ENCODE measurements at regions not wholly inside any gene's neighbourhood (a gene's known extent, or its start where the extent isn't known, plus 50 kb on each side); places are given as distances from the start of the nearest gene placed in this dataset.

DNA sequence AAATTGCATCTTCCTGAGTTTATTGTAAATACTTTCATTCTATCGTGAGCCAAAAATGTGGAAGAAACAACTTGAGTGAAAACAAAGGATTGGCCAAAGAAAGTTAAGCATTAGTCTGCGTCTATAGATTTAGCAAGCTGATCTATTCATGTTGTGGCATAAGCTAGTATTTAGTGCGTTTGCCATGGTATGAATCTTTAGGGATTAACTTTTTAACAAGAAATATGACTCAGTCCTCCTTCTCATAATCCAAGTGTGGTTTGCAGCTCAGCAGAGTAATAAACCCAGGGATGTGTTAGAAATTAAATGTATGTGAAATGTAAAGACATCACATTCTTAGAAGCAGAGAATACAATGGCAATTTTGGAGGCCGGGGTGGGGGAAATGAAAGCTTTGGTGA lies 1110.9 kb downstream of the NLGN4X start:
- no peak for DNase-seq (ENCODE audit: low spot score)
- Mint-ChIP-seq H3K27ac (ENCODE audit: unreplicated experiment) (no peak overlapping the region), H3K36me3 (ENCODE audit: low read depth) (no peaks in the 10 kb centered on the region), H3K4me3 (ENCODE audit: unreplicated experiment) (no peak overlapping the region), H3K4me1 (ENCODE audit: low read depth) (no peaks in the 10 kb centered on the region), H3K9me3 (ENCODE audit: low read depth) (no peaks in the 10 kb centered on the region), H3K27me3 (ENCODE audit: low read depth) (no peaks in the 10 kb centered on the region)
- TF ChIP-seq, protein P1, sequence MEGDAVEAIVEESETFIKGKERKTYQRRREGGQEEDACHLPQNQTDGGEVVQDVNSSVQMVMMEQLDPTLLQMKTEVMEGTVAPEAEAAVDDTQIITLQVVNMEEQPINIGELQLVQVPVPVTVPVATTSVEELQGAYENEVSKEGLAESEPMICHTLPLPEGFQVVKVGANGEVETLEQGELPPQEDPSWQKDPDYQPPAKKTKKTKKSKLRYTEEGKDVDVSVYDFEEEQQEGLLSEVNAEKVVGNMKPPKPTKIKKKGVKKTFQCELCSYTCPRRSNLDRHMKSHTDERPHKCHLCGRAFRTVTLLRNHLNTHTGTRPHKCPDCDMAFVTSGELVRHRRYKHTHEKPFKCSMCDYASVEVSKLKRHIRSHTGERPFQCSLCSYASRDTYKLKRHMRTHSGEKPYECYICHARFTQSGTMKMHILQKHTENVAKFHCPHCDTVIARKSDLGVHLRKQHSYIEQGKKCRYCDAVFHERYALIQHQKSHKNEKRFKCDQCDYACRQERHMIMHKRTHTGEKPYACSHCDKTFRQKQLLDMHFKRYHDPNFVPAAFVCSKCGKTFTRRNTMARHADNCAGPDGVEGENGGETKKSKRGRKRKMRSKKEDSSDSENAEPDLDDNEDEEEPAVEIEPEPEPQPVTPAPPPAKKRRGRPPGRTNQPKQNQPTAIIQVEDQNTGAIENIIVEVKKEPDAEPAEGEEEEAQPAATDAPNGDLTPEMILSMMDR (IDR thresholded peaks at IDR 0.05): no peak

DNA sequence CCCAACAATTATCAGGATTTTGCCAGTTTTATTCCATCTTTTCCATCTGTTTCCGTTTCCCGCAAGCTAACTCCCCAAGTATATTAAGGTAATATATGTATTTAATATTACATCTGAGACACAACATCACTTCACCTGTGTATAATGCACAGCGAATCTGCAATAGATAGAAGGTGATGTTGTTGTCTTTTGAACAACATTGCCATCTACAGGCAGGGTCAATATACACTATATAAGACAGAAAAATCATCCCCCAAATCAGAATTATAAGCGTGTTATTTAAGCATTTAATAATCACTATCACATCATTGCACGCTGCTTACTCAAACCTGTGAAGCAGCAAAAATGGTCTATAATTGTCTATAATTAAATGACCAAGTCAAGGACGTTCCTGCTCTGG lies 1115.5 kb downstream of the NLGN4X start:
- TF ChIP-seq, protein P1 (IDR thresholded peaks at IDR 0.05): peak; percentile 70
- Mint-ChIP-seq H3K36me3 (ENCODE audit: low read depth) (no peaks in the 10 kb centered on the region), H3K27ac (ENCODE audit: unreplicated experiment) (no peak overlapping the region), H3K27me3 (ENCODE audit: low read depth) (no peaks in the 10 kb centered on the region), H3K9me3 (ENCODE audit: low read depth) (peaks cover 4% of the 10 kb centered on the region), H3K4me1 (ENCODE audit: low read depth) (no peaks in the 10 kb centered on the region), H3K4me3 (ENCODE audit: unreplicated experiment) (no peak overlapping the region)
- no peak for DNase-seq (ENCODE audit: low spot score)

GRCh38 chrX:5100004-5100403 lies 1128.7 kb downstream of the NLGN4X start:
- Mint-ChIP-seq H3K9me3 (ENCODE audit: low read depth) (no peaks in the 10 kb centered on the region), H3K27me3 (ENCODE audit: low read depth) (no peaks in the 10 kb centered on the region), H3K27ac (ENCODE audit: unreplicated experiment) (no peak overlapping the region), H3K4me1 (ENCODE audit: low read depth) (no peaks in the 10 kb centered on the region), H3K36me3 (ENCODE audit: low read depth) (no peaks in the 10 kb centered on the region), H3K4me3 (ENCODE audit: unreplicated experiment) (no peak overlapping the region)
- no peak for DNase-seq (ENCODE audit: low spot score)
- TF ChIP-seq, protein P1 (IDR thresholded peaks at IDR 0.05): no peak

DNA sequence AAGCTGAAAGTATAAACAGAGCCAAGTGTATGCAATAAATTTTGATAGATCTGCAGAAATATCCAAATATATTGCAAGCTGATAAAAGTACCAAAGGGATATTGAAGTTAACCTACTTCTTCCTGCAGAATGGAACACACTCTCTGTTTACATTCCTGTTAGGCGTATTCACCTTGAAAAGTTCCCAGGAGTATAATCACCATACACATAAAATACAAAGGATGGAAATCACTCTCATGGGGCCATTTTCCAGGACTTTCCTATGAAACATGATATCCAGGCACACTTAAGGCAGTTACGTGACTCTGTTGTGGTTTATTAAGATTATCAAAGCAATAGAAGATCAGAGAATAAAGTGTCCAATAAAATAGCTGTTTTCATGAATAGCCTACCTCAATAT lies 1142.3 kb downstream of the NLGN4X start:
- H3K9me3 Mint-ChIP-seq (ENCODE audit: low read depth): no peaks in the 10 kb centered on the region
- TF ChIP-seq, protein P1 (IDR thresholded peaks at IDR 0.05): no peak
- no peak overlapping the region for H3K4me3 Mint-ChIP-seq (ENCODE audit: unreplicated experiment)
- H3K27ac Mint-ChIP-seq (ENCODE audit: unreplicated experiment): no peak overlapping the region
- no peaks in the 10 kb centered on the region for H3K27me3 Mint-ChIP-seq (ENCODE audit: low read depth)
- DNase-seq (ENCODE audit: low spot score): no peak
- H3K36me3 Mint-ChIP-seq (ENCODE audit: low read depth): no peaks in the 10 kb centered on the region
- no peaks in the 10 kb centered on the region for H3K4me1 Mint-ChIP-seq (ENCODE audit: low read depth)

DNA sequence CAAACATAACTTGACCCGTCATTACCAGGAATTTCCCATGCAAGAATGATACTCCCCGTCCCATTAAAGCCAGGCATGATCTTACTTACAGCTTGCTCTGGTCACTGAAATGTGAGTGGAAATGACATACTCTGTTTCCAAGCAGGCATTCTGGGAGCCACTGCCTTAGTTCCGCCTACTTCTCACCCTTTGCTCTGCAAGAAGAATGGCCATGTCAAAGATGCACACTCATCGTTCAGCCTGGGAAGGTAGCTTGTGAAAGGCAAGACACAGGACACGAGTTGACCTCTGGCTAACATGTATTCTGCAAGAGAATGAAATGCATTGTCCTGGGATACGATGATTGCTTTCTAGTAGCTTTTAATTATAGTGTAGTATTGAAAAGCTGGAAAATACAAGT lies 1144.4 kb downstream of the NLGN4X start:
- Mint-ChIP-seq H3K36me3 (ENCODE audit: low read depth) (no peaks in the 10 kb centered on the region), H3K27me3 (ENCODE audit: low read depth) (no peaks in the 10 kb centered on the region), H3K4me3 (ENCODE audit: unreplicated experiment) (no peak overlapping the region), H3K4me1 (ENCODE audit: low read depth) (no peaks in the 10 kb centered on the region), H3K27ac (ENCODE audit: unreplicated experiment) (no peak overlapping the region), H3K9me3 (ENCODE audit: low read depth) (peaks cover 16% of the 10 kb centered on the region)
- DNase-seq (ENCODE audit: low spot score): no peak
- TF ChIP-seq, protein P1 (IDR thresholded peaks at IDR 0.05): no peak
